KMS-11 (cell line): ENCODE measurements at regions not wholly inside any gene's neighbourhood (a gene's known extent, or its start where the extent isn't known, plus 50 kb on each side); places are given as distances from the start of the nearest gene placed in this dataset.
"Not testable (repeated sequence)": the region's sequence is repeated elsewhere in the genome, so short reads cannot be mapped to it uniquely, and the experiment has no call there.

Experiments used
- H2AFZ ChIP-seq: fragments of 200-600 bp; sonication (generic); 2 replicates; pipeline ENCODE4 v1.6.1; 2016; ENCODE audit warnings: antibody characterized with exemption, mixed run types, low read depth
- H3K27ac ChIP-seq: fragments of 200-600 bp; sonication (generic); 2 replicates; pipeline ENCODE4 v1.6.1; 2016; ENCODE audit warnings: mild to moderate bottlenecking, mixed run types
- H3K27me3 ChIP-seq: fragments of 200-600 bp; sonication (generic); 2 replicates; pipeline ENCODE4 v1.6.1; 2017; ENCODE audit warnings: mild to moderate bottlenecking, low read depth, mixed run types, moderate library complexity; ENCODE audit not compliant: insufficient read depth
- H3K36me3 ChIP-seq: fragments of 200-600 bp; sonication (generic); 2 replicates; pipeline ENCODE4 v1.6.1; 2017; ENCODE audit warnings: mild to moderate bottlenecking, mixed run types; ENCODE audit not compliant: insufficient read depth
- H3K4me1 ChIP-seq: fragments of 200-600 bp; sonication (generic); 2 replicates; pipeline ENCODE4 v1.6.1; 2016; ENCODE audit warnings: mild to moderate bottlenecking, low read depth, mixed run types; ENCODE audit not compliant: poor library complexity, severe bottlenecking
- H3K4me2 ChIP-seq: fragments of 200-600 bp; sonication (generic); 2 replicates; pipeline ENCODE4 v1.7.0; 2016; ENCODE audit warnings: mild to moderate bottlenecking, mixed run types
- H3K4me3 ChIP-seq: fragments of 200-600 bp; sonication (generic); IDR thresholded peaks from 2 replicates; pipeline ENCODE4 v1.6.1; 2017; ENCODE audit warnings: low read depth, low read length, mixed read lengths; ENCODE audit not compliant: insufficient read depth
- H3K79me2 ChIP-seq: fragments of 200-600 bp; sonication (generic); 2 replicates; pipeline ENCODE4 v1.6.1; 2016; ENCODE audit warnings: low read depth, mixed run types; ENCODE audit not compliant: insufficient read depth
- H3K9ac ChIP-seq: fragments of 200-600 bp; sonication (generic); 2 replicates; pipeline ENCODE4 v1.6.1; 2016; ENCODE audit warnings: mild to moderate bottlenecking, mixed run types
- H4K20me1 ChIP-seq: fragments of 200-600 bp; sonication (generic); 2 replicates; pipeline ENCODE4 v1.6.1; 2016; ENCODE audit warnings: mild to moderate bottlenecking, mixed run types; ENCODE audit not compliant: insufficient read depth
- TF ChIP-seq, protein P1 (sequence below): fragments of 200-600 bp; sonication (generic); conservative IDR thresholded peaks from 2 replicates; pipeline ENCODE4 v1.6.1; 2017; ENCODE audit warnings: low read depth, mild to moderate bottlenecking, antibody characterized with exemption, low read length, moderate library complexity, mixed read lengths

GRCh38 chr2:167783261-167784083 is 463.9 kb downstream of the STK39 start:
- Histone ChIP-seq H2AFZ (no peak overlapping the region), H3K36me3 (no peaks in the 10 kb centered on the region), H3K4me1 (peaks cover 15% of the 10 kb centered on the region), H3K27ac (no peak overlapping the region; the same call in 1 of the 2 replicates), H3K27me3 (no peaks in the 10 kb centered on the region), H3K79me2 (no peaks in the 10 kb centered on the region), H3K4me3 (no peak overlapping the region), H3K9ac (no peak overlapping the region), H3K4me2 (peak overlapping the region; percentile 42; the same call in 1 of the 2 replicates), H4K20me1 (no peaks in the 10 kb centered on the region)
- TF ChIP-seq, protein P1, sequence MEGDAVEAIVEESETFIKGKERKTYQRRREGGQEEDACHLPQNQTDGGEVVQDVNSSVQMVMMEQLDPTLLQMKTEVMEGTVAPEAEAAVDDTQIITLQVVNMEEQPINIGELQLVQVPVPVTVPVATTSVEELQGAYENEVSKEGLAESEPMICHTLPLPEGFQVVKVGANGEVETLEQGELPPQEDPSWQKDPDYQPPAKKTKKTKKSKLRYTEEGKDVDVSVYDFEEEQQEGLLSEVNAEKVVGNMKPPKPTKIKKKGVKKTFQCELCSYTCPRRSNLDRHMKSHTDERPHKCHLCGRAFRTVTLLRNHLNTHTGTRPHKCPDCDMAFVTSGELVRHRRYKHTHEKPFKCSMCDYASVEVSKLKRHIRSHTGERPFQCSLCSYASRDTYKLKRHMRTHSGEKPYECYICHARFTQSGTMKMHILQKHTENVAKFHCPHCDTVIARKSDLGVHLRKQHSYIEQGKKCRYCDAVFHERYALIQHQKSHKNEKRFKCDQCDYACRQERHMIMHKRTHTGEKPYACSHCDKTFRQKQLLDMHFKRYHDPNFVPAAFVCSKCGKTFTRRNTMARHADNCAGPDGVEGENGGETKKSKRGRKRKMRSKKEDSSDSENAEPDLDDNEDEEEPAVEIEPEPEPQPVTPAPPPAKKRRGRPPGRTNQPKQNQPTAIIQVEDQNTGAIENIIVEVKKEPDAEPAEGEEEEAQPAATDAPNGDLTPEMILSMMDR: no peak

DNA sequence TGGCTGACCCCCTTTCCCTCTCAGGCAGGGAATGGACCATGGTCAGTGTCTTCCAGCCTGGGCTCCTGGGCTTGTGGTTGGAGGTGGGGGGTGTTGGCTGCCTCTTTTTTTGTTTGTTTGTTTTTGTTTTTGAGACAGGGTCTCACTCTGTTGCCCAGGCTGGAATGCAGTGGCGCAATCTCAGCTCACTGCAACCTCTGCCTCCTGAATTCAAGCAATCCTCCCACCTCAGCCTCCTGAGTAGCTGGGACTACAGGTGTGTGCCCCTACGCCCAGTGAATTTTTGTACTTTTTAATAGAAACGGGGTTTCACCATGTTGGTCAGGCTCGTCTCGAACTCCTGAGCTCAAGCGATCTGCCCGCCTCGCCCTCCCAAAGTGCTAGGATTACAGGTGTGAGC is 465.8 kb downstream of the STK39 start:
- H3K79me2 ChIP-seq: not testable (repeated sequence)

DNA sequence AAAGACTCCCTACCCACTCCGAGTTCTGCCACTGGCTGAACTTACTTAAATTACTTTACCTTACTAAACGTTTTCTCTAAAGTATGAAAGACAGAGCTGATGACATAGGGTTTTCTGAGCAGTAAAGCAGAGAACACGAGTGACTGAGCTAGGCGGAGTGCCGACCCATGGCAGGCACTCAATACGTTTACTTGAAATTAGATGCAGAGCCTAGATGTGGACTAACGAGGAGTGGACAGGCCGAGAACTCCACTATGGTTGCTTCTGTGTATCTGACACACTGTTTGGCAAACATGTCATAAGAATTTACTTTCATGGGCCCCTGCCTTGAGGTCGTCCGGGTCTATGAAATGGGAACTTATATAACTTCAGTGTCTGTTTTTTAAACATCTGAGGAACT is 471.0 kb downstream of the STK39 start:
- Histone ChIP-seq H2AFZ (no peak overlapping the region), H3K9ac (no peak overlapping the region), H3K4me1 (no peaks in the 10 kb centered on the region), H3K4me2 (no peak overlapping the region), H3K4me3 (no peak overlapping the region), H4K20me1 (no peaks in the 10 kb centered on the region), H3K36me3 (no peaks in the 10 kb centered on the region), H3K79me2 (no peaks in the 10 kb centered on the region), H3K27ac (no peak overlapping the region), H3K27me3 (no peaks in the 10 kb centered on the region)
- TF ChIP-seq, protein P1: no peak

More for the DNA sequence above, 465.8 kb downstream of the STK39 start:
- not testable (repeated sequence) for H4K20me1 ChIP-seq, H3K36me3 ChIP-seq, H3K4me3 ChIP-seq, H3K27ac ChIP-seq, H3K27me3 ChIP-seq, H3K4me2 ChIP-seq, H2AFZ ChIP-seq, H3K9ac ChIP-seq
- H3K4me1 ChIP-seq: peaks cover 15% of the 10 kb centered on the region

DNA sequence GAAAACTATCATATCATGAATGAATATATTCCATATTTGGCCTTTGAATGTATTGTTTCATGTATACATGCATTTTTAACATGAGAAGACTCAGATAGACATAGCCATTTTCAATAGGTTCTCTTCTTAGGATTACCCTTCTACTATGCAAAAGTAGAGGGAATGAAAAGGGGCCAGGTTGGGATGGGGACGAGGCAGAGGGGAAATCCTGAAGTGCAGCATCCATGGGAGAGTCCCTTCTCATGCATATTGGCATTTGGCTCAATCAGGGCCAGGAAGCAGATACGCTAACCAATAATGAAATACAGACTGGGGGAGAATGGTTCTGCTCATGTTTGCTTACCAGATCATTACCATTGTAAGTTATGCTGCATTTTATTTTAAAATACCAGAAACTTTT is 475.8 kb downstream of the STK39 start:
- Histone ChIP-seq H2AFZ (no peak overlapping the region), H3K9ac (no peak overlapping the region), H3K27ac (no peak overlapping the region), H3K4me3 (no peak overlapping the region), H3K4me1 (no peaks in the 10 kb centered on the region), H4K20me1 (no peaks in the 10 kb centered on the region), H3K36me3 (no peaks in the 10 kb centered on the region), H3K27me3 (no peaks in the 10 kb centered on the region), H3K79me2 (no peaks in the 10 kb centered on the region), H3K4me2 (no peak overlapping the region)
- TF ChIP-seq, protein P1: no peak

GRCh38 chr2:167769020-167769419 is 478.4 kb downstream of the STK39 start:
- Histone ChIP-seq H3K27ac (no peak overlapping the region), H2AFZ (no peak overlapping the region), H3K9ac (no peak overlapping the region), H3K4me1 (no peaks in the 10 kb centered on the region), H3K4me2 (no peak overlapping the region), H3K4me3 (no peak overlapping the region), H3K27me3 (no peaks in the 10 kb centered on the region), H3K79me2 (no peaks in the 10 kb centered on the region), H3K36me3 (no peaks in the 10 kb centered on the region), H4K20me1 (no peaks in the 10 kb centered on the region)
- TF ChIP-seq, protein P1: no peak
